ENCODE measurements at regions not wholly inside any gene's neighbourhood (a gene's known extent, or its start where the extent isn't known, plus 50 kb on each side); places are given as distances from the start of the nearest gene placed in this dataset.

GRCh38 chrX:139121616-139122286, 408.8 kb upstream of the F9 start:
- TF ChIP-seq TEAD4 (IDR thresholded peaks at IDR 0.05) (no peak), EGR1 (IDR thresholded peaks at IDR 0.05) (no peak), YY1 (IDR thresholded peaks at IDR 0.05; ENCODE audit: low read depth) (no peak)

- no peak for TF ChIP-seq MAX (IDR thresholded peaks at IDR 0.05)
- TF ChIP-seq FOXM1 (IDR thresholded peaks at IDR 0.05; ENCODE audit: borderline replicate concordance, low read depth) = no peak
- no peak for TF ChIP-seq RAD21 (IDR thresholded peaks at IDR 0.05; ENCODE audit: low read depth)
Observed at GRCh38 chrX:139120760-139121159, 409.2 kb upstream of the FGF13 start.

- TF ChIP-seq MAX (IDR thresholded peaks at IDR 0.05) = no peak
Observed at GRCh38 chrX:139113708-139114107, 402.2 kb upstream of the FGF13 start.

- TF ChIP-seq NFIC (IDR thresholded peaks at IDR 0.05) (no peak), TCF12 (IDR thresholded peaks at IDR 0.05; ENCODE audit: low read depth) (no peak), CEBPB (IDR thresholded peaks at IDR 0.05) (no peak), EP300 (IDR thresholded peaks at IDR 0.05; ENCODE audit: borderline replicate concordance) (no peak), MAX (IDR thresholded peaks at IDR 0.05) (no peak), RAD21 (IDR thresholded peaks at IDR 0.05; ENCODE audit: low read depth) (no peak), REST (IDR thresholded peaks at IDR 0.05; ENCODE audit: low read depth) (no peak), USF1 (IDR thresholded peaks at IDR 0.05) (no peak), YY1 (IDR thresholded peaks at IDR 0.05; ENCODE audit: low read depth) (no peak), CREB1 (IDR thresholded peaks at IDR 0.05; ENCODE audit: low read depth) (no peak), FOXM1 (IDR thresholded peaks at IDR 0.05; ENCODE audit: borderline replicate concordance, low read depth) (no peak), ZBTB7A (IDR thresholded peaks at IDR 0.05; ENCODE audit: low read depth) (no peak), TAF1 (IDR thresholded peaks at IDR 0.05; ENCODE audit: low read depth) (no peak), EGR1 (IDR thresholded peaks at IDR 0.05) (no peak), TEAD4 (IDR thresholded peaks at IDR 0.05) (no peak)
Observed at GRCh38 chrX:139112432-139112831, 400.9 kb upstream of the FGF13 start.

- TF ChIP-seq TAF1 (IDR thresholded peaks at IDR 0.05; ENCODE audit: low read depth) = no peak
- no peak for TF ChIP-seq CREB1 (IDR thresholded peaks at IDR 0.05; ENCODE audit: low read depth)
- TF ChIP-seq USF1 (IDR thresholded peaks at IDR 0.05) = no peak
- no peak for TF ChIP-seq TCF12 (IDR thresholded peaks at IDR 0.05; ENCODE audit: low read depth)
- no peak for TF ChIP-seq MAX (IDR thresholded peaks at IDR 0.05)
- no peak for TF ChIP-seq YY1 (IDR thresholded peaks at IDR 0.05; ENCODE audit: low read depth)
- no peak for TF ChIP-seq ZBTB7A (IDR thresholded peaks at IDR 0.05; ENCODE audit: low read depth)
- TF ChIP-seq REST (IDR thresholded peaks at IDR 0.05; ENCODE audit: low read depth) = no peak
- no peak for TF ChIP-seq NFIC (IDR thresholded peaks at IDR 0.05)
- TF ChIP-seq CEBPB (IDR thresholded peaks at IDR 0.05) = no peak
- no peak for TF ChIP-seq TEAD4 (IDR thresholded peaks at IDR 0.05)
- no peak for TF ChIP-seq RAD21 (IDR thresholded peaks at IDR 0.05; ENCODE audit: low read depth)
- no peak for TF ChIP-seq EGR1 (IDR thresholded peaks at IDR 0.05)
- TF ChIP-seq EP300 (IDR thresholded peaks at IDR 0.05; ENCODE audit: borderline replicate concordance) = no peak
- TF ChIP-seq FOXM1 (IDR thresholded peaks at IDR 0.05; ENCODE audit: borderline replicate concordance, low read depth) = no peak
Observed at GRCh38 chrX:139106069-139106468, 394.6 kb upstream of the FGF13 start.
